NCI-H1694 treated with DMSO at 0.1 percent for 48 hours (cell line): ENCODE measurements at regions not wholly inside any gene's neighbourhood (a gene's known extent, or its start where the extent isn't known, plus 50 kb on each side); places are given as distances from the start of the nearest gene placed in this dataset.

Experiments used
- DNase-seq: peaks from one replicate; lab custom pipeline; 2025; lab: John Stamatoyannopoulos, UW

DNA sequence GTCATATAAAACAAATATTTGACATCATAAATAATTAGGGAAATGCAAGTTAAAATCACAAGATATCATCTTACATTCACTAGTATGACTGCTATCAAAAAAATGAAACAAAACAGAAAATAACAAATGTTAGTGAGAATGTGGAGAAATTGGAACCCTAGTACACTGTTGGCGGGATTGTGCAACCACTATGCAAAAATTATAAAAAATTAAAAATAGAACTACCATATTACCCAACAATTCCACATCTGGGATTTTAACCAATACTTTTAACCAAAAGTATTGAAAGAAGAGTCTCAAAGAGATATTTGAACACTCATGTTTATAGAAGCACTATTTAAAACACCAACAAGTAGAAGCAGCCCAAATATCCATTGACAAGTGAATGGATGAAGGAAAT, 797.2 kb upstream of the ADAMTS5 start:
- no peak for DNase-seq

GRCh38 chr21:27761623-27762022, 794.7 kb upstream of the ADAMTS5 start:
- no peak for DNase-seq

GRCh38 chr21:27759820-27760219, 792.9 kb upstream of the ADAMTS5 start:
- DNase-seq = no peak

DNA sequence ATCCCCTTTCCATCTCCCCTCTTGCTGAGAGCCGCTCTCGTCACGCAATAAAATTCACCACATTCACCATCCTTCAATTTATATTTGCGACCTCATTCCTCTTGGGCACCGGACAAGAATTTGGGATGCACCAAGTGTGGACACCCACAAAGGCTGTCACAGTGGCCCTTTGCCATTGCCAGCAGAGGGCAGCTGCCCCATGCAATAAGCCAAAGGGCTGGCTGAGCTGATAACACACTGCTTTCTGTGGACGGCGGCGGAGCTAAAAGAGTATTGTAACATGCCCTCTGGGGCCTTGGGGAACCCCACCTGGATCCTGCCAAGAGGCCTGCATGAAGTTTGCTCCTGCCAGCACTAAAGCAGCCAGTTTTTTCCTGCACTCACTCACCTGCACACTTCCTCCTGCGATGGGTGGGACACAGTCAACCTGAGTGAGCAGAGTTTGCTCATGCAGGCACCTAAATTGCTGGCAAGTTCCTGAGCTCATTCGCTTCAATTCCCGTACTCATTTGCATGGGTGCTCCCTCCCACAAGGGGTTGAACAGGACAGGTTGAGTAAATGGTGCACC, 792.3 kb upstream of the ADAMTS5 start:
- no peak for DNase-seq

DNA sequence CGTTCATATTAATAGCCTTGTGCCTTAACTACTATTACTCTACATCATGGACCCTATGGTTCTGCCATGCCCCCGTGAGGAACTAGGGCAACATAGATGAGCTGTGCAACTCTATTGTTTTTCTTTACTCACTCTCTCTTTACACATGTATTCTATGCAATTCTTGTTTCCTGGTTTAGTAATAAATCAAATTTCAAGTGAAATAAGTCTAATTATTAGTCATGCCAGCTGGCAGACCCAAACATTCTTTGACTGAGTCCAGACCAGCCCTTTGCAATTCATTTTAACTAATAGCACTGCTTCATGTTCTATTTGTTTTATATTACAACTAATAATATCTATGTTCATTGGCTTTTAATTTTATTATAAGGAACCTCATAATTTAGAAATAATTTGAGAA, 789.3 kb upstream of the ADAMTS5 start:
- DNase-seq = no peak

DNA sequence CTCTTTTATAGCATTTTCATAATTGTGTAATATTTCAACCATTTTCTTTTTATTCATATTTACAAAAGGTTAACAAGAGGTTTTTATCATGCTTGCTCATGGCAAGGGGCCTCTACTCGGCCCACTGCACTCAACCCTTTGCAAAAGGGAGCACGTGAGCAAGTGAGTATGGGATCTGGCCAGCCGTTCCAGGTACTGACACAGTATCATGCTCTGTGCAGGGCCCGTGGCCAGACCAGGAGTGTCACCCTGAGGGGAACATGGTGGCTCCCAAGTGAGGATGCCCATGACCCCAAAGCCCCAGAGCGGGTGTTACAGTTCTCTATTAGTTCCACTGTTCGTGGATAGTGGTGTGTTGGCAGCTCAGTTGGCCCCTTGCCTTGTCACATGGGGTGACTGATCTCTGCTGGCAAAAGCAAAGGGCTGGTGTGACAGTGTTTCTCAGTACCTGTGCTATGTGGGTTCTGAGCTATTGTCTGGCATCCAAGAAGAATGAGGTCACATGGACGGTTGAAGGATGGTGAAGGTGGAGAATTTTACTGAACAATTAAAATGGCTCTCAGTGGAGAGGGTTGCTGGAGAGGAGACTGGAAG, 777.2 kb upstream of the ADAMTS5 start:
- no peak for DNase-seq

DNA sequence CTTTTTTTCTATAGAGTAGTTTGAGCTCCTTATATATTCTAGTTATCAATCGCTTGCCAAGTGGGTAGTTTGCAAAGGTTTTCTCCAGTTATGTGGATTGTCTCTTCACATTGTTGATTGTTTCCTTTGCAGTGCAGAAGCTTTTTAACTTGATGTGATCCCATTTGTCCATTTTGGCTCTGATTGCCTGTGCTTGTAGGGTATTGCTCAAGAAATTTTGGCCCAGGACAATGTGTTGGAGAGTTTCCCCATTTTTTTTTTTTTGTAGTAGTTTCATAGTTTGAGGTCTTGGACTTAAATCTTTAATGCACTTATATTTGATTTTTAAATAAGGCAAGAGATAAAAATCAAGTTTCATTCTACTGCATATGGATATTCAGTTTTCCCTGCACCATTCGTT, 774.8 kb upstream of the ADAMTS5 start:
- no peak for DNase-seq

GRCh38 chr21:27740084-27740483, 773.2 kb upstream of the ADAMTS5 start:
- no peak for DNase-seq

DNA sequence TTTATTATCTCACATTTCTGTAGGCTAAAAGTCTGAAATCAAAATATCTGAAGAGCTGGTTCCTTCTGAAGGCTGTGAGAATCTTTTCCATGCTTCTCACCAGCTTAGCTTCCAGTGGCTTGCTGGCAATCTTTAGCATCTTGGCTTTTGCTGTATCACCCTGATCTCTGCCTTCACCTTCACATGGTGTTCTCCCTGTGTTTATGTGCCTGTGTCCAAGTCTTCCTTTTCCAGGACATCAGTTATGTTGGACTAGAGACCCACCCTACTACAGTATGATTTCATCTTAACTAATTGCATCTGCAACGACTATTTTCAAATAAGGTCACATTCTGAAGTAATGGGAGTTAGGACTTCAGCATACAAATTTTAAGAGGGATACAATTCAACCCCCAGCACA, 772.3 kb upstream of the ADAMTS5 start:
- no peak for DNase-seq

- no peak for DNase-seq
These were observed 768.8 kb upstream of the ADAMTS5 start for GRCh38 chr21:27735699-27736098.

DNA sequence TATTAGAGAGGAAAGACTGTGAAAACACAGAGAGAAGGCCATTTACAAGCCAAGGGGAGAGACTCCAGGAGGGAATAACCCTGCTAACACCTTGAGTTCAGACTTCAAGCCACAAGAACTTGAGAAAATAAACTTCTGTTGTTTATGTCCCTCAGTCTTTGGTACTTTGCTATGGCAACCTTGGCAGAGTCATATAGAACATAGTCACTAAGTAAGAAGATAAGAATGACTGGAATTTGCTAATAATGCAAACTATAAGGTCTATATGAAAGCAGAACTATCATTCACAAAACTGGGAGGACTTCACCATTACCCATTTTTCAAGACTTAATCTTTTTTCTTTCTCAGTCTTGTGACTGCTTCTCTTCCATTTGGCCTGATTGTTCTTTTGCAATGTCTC, 767.3 kb upstream of the ADAMTS5 start:
- DNase-seq = no peak

DNA sequence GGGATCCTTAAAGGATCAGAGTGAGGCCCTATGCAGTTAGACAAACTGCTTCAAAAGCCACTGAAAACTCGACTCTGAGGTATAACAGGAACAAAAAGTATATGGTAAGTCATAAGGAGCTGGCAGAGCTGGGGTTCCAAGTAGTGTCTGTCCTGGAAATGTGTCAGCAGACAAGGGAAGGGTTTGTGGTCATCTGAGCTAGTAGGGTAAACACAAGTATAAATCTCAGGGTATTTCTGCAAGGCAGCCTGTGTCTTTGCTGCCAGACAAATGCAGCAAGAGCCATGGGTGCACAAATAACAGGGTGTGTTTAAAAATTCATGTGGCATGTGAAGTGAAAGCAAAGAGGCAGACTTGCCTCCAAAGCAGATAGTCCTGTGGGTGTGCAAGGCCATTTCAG, 759.0 kb upstream of the ADAMTS5 start:
- no peak for DNase-seq

GRCh38 chr21:27722095-27722494, 755.2 kb upstream of the ADAMTS5 start:
- DNase-seq = no peak

- no peak for DNase-seq
These were observed 754.8 kb upstream of the ADAMTS5 start for GRCh38 chr21:27721675-27722074.

- DNase-seq = no peak
These were observed 752.3 kb upstream of the ADAMTS5 start for GRCh38 chr21:27719226-27719625.

GRCh38 chr21:27715131-27715530, 748.2 kb upstream of the ADAMTS5 start:
- DNase-seq = peak; percentile 64

DNA sequence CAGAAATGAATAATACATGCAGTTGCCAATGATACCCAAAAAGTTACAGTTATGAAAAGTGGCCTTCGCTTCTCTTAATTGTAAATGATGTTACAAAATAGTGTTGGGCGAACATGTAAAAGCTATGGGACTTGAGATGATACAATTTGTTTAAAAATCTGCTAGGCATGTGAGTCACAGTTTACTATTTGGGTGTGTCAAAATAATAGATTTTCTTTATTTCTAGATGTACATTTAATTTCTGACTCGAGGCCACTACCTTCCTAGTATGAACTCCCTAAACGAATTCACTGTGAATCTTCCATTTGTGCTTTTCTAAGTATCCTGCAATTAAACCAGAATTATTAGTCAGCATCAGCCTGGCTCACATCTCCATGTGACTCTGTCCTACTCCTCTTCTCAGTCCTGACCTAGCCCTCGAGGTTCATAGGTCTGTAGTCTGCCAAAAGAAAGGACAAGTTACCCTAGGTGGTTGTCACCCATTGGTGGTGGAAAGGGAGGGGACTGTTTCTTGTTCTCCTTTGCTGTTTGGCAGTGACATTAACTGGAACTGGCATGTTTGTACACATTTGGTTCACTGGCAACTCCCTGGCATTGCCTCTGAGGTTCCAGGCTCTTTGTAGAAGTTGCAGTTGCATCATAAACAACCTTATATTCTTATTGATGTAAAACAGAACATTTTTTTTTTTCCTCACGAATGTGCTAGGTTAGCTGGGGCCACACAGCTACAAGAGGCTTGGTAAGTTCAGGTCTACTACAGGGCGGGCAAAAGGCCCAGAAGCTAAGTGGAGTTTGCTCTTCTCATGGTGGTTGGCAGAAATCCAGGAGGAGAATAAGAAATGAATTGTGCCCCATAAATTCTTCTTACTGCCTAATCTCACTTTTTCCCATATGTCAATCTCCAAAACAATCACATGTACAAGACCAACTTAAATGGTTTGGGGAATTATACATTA, 746.5 kb upstream of the ADAMTS5 start:
- DNase-seq = no peak

DNA sequence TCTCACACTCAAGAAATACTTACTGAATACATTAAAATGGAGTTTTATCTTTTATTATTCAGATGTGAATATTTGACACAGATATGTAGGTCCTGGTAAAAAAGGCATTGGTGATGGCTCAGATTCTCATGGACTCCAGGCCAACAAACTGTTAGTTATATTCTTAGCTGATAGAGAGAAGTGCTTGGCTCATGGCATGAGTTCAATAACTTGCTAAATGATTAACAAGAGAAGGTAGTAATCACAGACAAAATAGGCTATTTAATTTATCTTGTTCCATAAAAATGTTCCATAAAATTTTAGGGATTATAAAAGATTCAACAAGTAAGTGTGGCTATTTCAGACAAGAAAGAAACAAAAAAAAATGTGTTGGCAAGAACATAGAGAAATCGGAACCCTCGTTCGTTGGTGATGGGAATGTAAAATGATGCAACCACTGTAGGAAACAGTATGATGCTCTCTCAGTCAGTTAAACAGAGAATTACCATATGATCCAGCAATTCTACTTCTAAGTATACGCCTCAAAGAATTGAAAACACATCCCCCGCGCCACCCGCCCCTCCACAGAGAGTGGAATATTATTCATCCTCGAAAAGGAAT, 737.8 kb upstream of the ADAMTS5 start:
- DNase-seq = no peak

DNA sequence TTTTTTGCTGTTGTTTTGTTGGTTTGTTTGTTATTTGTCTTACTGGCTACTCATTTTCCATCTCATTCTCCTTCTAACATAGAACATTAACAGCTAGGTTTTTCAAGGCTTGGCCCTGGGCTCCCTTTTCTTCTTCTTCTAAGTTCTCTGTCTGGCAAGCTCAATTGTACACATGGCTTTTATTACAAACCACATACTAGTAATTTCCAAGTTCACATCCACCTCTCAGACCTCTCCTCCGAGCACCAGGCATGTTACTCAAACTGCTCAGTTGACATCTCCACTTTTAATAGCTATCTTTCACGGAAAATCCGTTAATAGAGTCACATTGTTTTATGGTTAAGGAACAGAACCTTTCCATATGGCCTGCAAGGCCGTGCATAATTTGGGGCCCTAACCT, 736.9 kb upstream of the ADAMTS5 start:
- DNase-seq = no peak

GRCh38 chr21:27700974-27701614, 734.2 kb upstream of the ADAMTS5 start:
- DNase-seq = peak; percentile 95

DNA sequence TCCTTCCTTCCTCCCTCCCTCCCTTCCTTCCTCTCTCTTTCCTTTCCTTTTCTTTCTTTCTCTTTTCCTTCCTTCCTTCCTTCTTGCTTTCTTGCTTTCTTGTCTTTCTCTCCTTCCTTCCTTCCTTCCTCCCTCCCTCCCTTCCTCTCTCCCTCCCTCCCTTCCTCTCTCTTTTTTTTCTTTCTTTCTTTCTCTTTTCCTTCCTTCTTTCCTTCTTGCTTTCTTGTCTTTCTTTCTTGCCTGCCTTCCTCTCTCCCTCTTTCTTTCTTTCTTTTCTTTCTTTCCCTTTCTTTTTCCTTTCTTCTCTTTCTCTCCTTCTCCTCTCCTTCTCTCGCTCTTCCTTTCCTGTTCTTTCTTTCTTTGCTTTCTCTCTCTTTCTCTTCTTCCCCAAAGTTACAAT, 728.4 kb upstream of the ADAMTS5 start:
- no peak for DNase-seq

DNA sequence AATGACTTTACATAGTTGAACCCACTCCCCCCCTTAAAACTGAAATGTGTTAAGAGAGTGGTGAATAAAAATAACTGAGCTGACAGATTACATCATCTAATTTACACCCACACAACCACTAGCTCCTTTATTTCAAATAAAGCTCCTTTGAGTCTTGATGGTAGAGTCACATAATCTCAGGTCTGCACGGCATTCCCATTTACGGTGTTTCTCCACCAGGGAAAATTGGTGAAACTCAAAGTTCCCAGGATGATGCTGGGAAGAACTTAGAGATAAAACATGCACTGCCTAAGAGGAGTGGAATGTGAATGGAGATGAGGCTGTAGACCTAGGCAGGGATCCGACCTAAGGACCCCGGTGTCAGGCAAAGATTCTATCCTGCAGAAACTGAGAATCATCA, 727.8 kb upstream of the ADAMTS5 start:
- DNase-seq = no peak
